ENCODE measurements at regions not wholly inside any gene's neighbourhood (a gene's known extent, or its start where the extent isn't known, plus 50 kb on each side); places are given as distances from the start of the nearest gene placed in this dataset.
A peak's percentile ranks its signal among the peaks of the same experiment; 100 is the strongest.

DNA sequence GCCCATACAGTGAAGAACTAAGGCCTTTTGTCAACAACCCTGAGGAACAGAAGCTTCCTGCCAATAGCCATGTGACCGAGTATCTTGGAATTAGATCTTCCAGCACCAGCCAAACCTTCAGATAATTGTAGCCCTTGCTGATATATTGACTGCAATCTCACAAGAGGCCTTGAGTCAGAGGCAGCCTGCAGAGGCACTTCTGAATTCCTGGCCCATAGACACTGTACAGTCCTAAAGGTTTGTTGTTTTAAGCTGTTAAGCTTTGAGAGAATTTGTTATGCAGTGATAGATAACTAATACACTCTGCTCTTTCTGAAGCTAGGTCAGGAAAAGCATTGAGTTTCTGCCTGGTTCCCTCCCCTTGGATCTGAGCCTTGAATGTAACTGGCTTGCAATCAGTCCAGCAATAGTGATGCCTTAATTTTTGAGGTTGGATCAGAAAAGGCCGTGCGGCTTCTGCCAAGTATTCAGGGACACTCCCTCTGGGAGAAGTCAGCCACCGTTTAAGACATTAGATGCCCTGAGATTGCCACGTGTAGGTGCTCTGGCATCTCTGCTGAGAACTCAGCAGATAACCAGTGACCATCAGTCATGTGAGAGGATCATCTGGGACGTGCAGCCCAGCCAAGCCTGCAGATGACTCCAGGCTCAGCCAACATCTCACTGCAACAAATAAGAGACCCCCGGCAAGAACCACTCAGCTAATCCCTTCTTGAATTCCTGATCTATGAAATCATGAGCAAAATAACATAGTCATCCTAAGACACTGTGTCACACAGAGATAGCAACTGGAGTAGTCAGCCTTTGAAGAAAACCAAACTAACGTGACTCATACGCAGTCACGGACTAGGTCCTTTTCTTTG, 126.8 kb upstream of the STC2 start (continued):
- TF ChIP-seq CTCF (IDR thresholded peaks at IDR 0.05) (no peak), SIN3A (IDR thresholded peaks at IDR 0.05; ENCODE audit: borderline replicate concordance, low read depth, low read length) (no peak), POLR2AphosphoS5 (IDR thresholded peaks at IDR 0.05; ENCODE audit: low read depth, low read length) (peak; percentile 66; the same call in 1 of the 2 replicates), MAX (IDR thresholded peaks at IDR 0.05; ENCODE audit: low read depth) (peak; percentile 67), FOXM1 (IDR thresholded peaks at IDR 0.05; ENCODE audit: low read depth) (no peak; the same call in 1 of the 2 replicates), PBX3 (IDR thresholded peaks at IDR 0.05) (peak; percentile 74), MXI1 (IDR thresholded peaks at IDR 0.05; ENCODE audit: low read depth, low read length) (no peak), TCF12 (IDR thresholded peaks at IDR 0.05) (peak; percentile 93), GABPA (IDR thresholded peaks at IDR 0.05; ENCODE audit: low read depth) (no peak), EZH2phosphoT487 (IDR thresholded peaks at IDR 0.05; ENCODE audit: borderline replicate concordance, low read depth) (no peak), TAF1 (IDR thresholded peaks at IDR 0.05; ENCODE audit: borderline replicate concordance, low read depth, low read length) (no peak), USF2 (IDR thresholded peaks at IDR 0.05; ENCODE audit: borderline replicate concordance, low read depth, low read length) (no peak), YY1 (IDR thresholded peaks at IDR 0.05; ENCODE audit: low read depth) (0 out of 2 replicates have a peak, but pooled peaks have one; percentile 33), RXRA (IDR thresholded peaks at IDR 0.05; ENCODE audit: borderline replicate concordance, low read depth) (peak; percentile 61; the same call in 1 of the 2 replicates), CHD2 (IDR thresholded peaks at IDR 0.05; ENCODE audit: low read length, partially characterized antibody) (no peak), RFX5 (IDR thresholded peaks at IDR 0.05; ENCODE audit: low read length) (no peak), FOSL2 (IDR thresholded peaks at IDR 0.05; ENCODE audit: borderline replicate concordance, low read depth) (peak; percentile 98), MEF2A (IDR thresholded peaks at IDR 0.05; ENCODE audit: borderline replicate concordance, low read depth) (no peak), SMC3 (IDR thresholded peaks at IDR 0.05; ENCODE audit: low read depth, low read length) (no peak)
- TF ChIP-seq, protein P1, sequence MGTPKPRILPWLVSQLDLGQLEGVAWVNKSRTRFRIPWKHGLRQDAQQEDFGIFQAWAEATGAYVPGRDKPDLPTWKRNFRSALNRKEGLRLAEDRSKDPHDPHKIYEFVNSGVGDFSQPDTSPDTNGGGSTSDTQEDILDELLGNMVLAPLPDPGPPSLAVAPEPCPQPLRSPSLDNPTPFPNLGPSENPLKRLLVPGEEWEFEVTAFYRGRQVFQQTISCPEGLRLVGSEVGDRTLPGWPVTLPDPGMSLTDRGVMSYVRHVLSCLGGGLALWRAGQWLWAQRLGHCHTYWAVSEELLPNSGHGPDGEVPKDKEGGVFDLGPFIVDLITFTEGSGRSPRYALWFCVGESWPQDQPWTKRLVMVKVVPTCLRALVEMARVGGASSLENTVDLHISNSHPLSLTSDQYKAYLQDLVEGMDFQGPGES (IDR thresholded peaks at IDR 0.05; ENCODE audit: low read depth, low read length): no peak
- TF ChIP-seq, protein P2, sequence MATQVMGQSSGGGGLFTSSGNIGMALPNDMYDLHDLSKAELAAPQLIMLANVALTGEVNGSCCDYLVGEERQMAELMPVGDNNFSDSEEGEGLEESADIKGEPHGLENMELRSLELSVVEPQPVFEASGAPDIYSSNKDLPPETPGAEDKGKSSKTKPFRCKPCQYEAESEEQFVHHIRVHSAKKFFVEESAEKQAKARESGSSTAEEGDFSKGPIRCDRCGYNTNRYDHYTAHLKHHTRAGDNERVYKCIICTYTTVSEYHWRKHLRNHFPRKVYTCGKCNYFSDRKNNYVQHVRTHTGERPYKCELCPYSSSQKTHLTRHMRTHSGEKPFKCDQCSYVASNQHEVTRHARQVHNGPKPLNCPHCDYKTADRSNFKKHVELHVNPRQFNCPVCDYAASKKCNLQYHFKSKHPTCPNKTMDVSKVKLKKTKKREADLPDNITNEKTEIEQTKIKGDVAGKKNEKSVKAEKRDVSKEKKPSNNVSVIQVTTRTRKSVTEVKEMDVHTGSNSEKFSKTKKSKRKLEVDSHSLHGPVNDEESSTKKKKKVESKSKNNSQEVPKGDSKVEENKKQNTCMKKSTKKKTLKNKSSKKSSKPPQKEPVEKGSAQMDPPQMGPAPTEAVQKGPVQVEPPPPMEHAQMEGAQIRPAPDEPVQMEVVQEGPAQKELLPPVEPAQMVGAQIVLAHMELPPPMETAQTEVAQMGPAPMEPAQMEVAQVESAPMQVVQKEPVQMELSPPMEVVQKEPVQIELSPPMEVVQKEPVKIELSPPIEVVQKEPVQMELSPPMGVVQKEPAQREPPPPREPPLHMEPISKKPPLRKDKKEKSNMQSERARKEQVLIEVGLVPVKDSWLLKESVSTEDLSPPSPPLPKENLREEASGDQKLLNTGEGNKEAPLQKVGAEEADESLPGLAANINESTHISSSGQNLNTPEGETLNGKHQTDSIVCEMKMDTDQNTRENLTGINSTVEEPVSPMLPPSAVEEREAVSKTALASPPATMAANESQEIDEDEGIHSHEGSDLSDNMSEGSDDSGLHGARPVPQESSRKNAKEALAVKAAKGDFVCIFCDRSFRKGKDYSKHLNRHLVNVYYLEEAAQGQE (IDR thresholded peaks at IDR 0.05; ENCODE audit: low read depth, low read length): no peak
